B cell (primary cell): ENCODE measurements at regions not wholly inside any gene's neighbourhood (a gene's known extent, or its start where the extent isn't known, plus 50 kb on each side); places are given as distances from the start of the nearest gene placed in this dataset.

Source experiments
- ATAC-seq: fragments of 200-7000 bp; cut with Tn5 transposase; one replicate; pipeline ENCODE4 v1.10.0; 2021; ENCODE audit warnings: low read depth, mild to moderate bottlenecking, moderate number of reproducible peaks, moderate library complexity
- CTCF ChIA-PET: fragments of 350-600 bp; sonication (Branson Sonifier 250); formaldehyde crosslinking; loops from one replicate; lab custom pipeline; 2021; ENCODE audit warnings: antibody characterized with exemption, inconsistent platforms; lab: Charles Lee
- POLR2A ChIA-PET: fragments of 350-600 bp; sonication (Branson Sonifier 250); formaldehyde crosslinking; loops from one replicate; lab custom pipeline; 2021; ENCODE audit warnings: antibody characterized with exemption; lab: Charles Lee
- DNase-seq: peaks from one replicate; pipeline ENCODE4 v3.0.0; 2013
- H2AFZ ChIP-seq: 2 replicates; pipeline ENCODE4 v1.6.1; 2012; ENCODE audit warnings: mild to moderate bottlenecking, low read depth, low read length; ENCODE audit not compliant: insufficient read depth, poor library complexity, severe bottlenecking
- H3K27ac ChIP-seq, 2 donors: 1 replicate in 1 of 2; 2 replicates in 1 of 2; pipeline ENCODE4 v1.5.1; 2012 to 2013; ENCODE audit warnings: low read length in 2 of 2, mild to moderate bottlenecking in 2 of 2, moderate library complexity in 1 of 2
- H3K27me3 ChIP-seq, 4 experiments: fragments of 200-600 bp in 1 of 4; sonication (generic) in 1 of 4; replicated peaks in 1 of 4; 1 replicate in 2 of 4; 2 replicates in 2 of 4; pipeline versions ENCODE4 v1.6.1 to v1.7.0; 2013 to 2016; ENCODE audit warnings: low read length in 3 of 4, mild to moderate bottlenecking in 2 of 4, mixed read lengths in 1 of 4, moderate library complexity in 1 of 4; ENCODE audit not compliant: insufficient read depth in 4 of 4, control insufficient read depth in 3 of 4; ENCODE audit errors: control extremely low read depth in 1 of 4
- H3K36me3 ChIP-seq, 2 experiments: replicated peaks in 1 of 2; 1 replicate in 1 of 2; 2 replicates in 1 of 2; pipeline versions ENCODE4 v1.6.1 to v1.7.1; 2013; ENCODE audit warnings: low read length in 1 of 2; ENCODE audit not compliant: insufficient read depth in 2 of 2, control insufficient read depth in 1 of 2; ENCODE audit errors: control extremely low read depth in 1 of 2, extremely low read depth in 1 of 2
- H3K4me1 ChIP-seq, 2 donors: fragments of 200-600 bp in 1 of 2; sonication (generic) in 1 of 2; 1 replicate in 1 of 2; 2 replicates in 1 of 2; pipeline versions ENCODE4 v1.5.1 to v1.6.1; 2013 to 2017; ENCODE audit warnings: low read length in 2 of 2; ENCODE audit not compliant: control insufficient read depth in 2 of 2, insufficient read depth in 2 of 2
- H3K4me2 ChIP-seq: replicated peaks from 2 replicates; pipeline ENCODE3; 2012; ENCODE audit warnings: mild to moderate bottlenecking, low read depth, low read length; ENCODE audit not compliant: poor library complexity, severe bottlenecking
- H3K4me3 ChIP-seq, 5 experiments: fragments of 200-600 bp in 1 of 5; sonication (generic) in 1 of 5; 1 replicate in 3 of 5; 2 replicates in 2 of 5; pipeline versions ENCODE4 v1.5.1 to v1.7.0; 2011 to 2016; ENCODE audit warnings: low read length in 4 of 5, mild to moderate bottlenecking in 4 of 5, low read depth in 2 of 5, control low read depth in 1 of 5, moderate library complexity in 1 of 5; ENCODE audit not compliant: insufficient read depth in 1 of 5; ENCODE audit errors: control extremely low read depth in 1 of 5, extremely low read depth in 1 of 5
- H3K79me2 ChIP-seq: fragments of 200-600 bp; sonication (generic); one replicate; pipeline ENCODE4 v1.6.0; 2016; ENCODE audit warnings: low read length; ENCODE audit not compliant: control insufficient read depth, insufficient read depth
- H3K9ac ChIP-seq: fragments of 200-600 bp; sonication (generic); 2 replicates; pipeline ENCODE4 v1.6.1; 2017; ENCODE audit warnings: mild to moderate bottlenecking, low read length, moderate library complexity
- H3K9me3 ChIP-seq, 3 donors: one replicate each; pipeline versions ENCODE4 v1.6.1 to v1.7.1; 2013; ENCODE audit warnings: low read length in 2 of 3; ENCODE audit not compliant: control insufficient read depth in 2 of 3, insufficient read depth in 1 of 3; ENCODE audit errors: control extremely low read depth in 1 of 3
- H4K20me1 ChIP-seq: 2 replicates; pipeline ENCODE4 v1.6.0; 2012; ENCODE audit warnings: mild to moderate bottlenecking, low read length; ENCODE audit not compliant: insufficient read depth, control insufficient read depth, poor library complexity, severe bottlenecking
- H3K27ac Mint-ChIP-seq: one replicate; pipeline ENCODE4 v1.8.0; 2021; ENCODE audit warnings: mixed read lengths
- H3K27me3 Mint-ChIP-seq: one replicate; pipeline ENCODE4 v1.8.0; 2021; ENCODE audit warnings: mixed read lengths
- H3K4me1 Mint-ChIP-seq: one replicate; pipeline ENCODE4 v1.8.0; 2021; ENCODE audit warnings: mixed read lengths
- H3K4me3 Mint-ChIP-seq: one replicate; pipeline ENCODE4 v1.8.0; 2021; ENCODE audit warnings: mixed read lengths
- H3K9me3 Mint-ChIP-seq: one replicate; pipeline ENCODE4 v1.8.0; 2022; ENCODE audit warnings: mixed read lengths; ENCODE audit not compliant: insufficient read depth
- CTCF ChIP-seq: fragments of 200-600 bp; IDR thresholded peaks from one replicate; pipeline ENCODE4 v1.8.0; 2022; ENCODE audit warnings: antibody characterized with exemption, mild to moderate bottlenecking
- EZH2 ChIP-seq: IDR thresholded peaks from 2 replicates; pipeline ENCODE4 v1.6.1; 2012; ENCODE audit warnings: borderline replicate concordance, low read depth, mild to moderate bottlenecking, moderate library complexity, low read length; ENCODE audit not compliant: insufficient read depth, poor library complexity, severe bottlenecking
- WGBS: methylation state at CpG from one replicate; pipeline ENCODE4 v1.1.5; 2013; ENCODE audit warnings: missing lambda C conversion rate; ENCODE audit not compliant: insufficient coverage; 5-methylcytosine and 5-hydroxymethylcytosine counted together
- intact Hi-C: fragments of 100-400 bp; cut with micrococcal nuclease; formaldehyde crosslinking; loops from one replicate; pipeline ENCODE4 v1.10.0; 2022

DNA sequence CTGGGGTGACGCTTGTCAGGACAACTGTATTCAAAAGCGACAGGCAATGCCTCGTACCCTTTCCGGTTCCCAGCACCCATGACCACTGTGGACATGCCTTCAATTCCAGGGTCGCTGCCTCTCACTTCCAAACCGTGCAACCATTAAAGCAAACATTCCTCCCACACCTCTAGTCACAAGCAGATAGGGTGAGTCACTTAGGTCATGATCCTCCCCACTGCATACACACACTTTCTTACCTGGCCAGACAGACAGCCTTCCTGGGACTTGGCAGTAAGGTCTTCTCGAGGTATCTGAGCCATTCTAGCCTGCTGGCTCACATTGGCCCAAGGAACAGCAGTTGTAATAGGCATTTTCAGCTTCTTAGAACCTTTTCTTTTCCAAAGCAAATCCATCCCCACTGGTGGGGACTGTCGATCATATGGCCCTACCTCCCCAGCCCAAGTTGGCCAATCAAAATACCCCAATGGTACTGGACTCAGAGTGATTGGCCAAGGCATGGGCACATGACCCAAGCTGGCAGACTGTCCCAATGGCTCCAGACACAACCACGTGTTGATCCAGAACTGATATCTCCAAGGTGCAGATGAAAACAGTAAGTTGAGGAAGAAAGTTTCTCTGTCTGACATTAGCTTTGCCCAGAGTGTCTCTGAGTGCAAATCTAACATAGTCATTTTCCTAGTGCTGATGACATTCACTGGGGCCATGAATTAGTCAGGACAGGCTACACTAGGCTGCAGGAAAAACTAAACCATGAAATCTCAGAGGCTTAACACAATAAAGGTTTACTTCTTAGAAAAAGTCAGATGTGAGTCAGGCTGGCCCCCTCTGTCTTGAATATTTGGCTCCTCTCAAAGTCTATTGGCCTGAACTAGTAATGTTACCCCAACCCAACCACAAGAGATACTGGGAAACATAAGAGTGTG is 113.8 kb downstream of the RRAGC start:
- Histone ChIP-seq H3K4me1 (no peaks in the 10 kb centered on the region), H3K4me2 (no peak overlapping the region), H3K79me2 (no peaks in the 10 kb centered on the region), H2AFZ (no peak overlapping the region), H3K27me3 (no peaks in the 10 kb centered on the region), H3K27ac (no peak overlapping the region), H4K20me1 (no peaks in the 10 kb centered on the region), H3K9ac (no peak overlapping the region), H3K9me3 (no peaks in the 10 kb centered on the region), H3K36me3 (no peaks in the 10 kb centered on the region), H3K4me3 (no peak overlapping the region)
- Mint-ChIP-seq H3K27me3 (peaks cover 24% of the 10 kb centered on the region), H3K27ac (no peak overlapping the region), H3K4me3 (no peak overlapping the region), H3K4me1 (no peaks in the 10 kb centered on the region), H3K9me3 (no peaks in the 10 kb centered on the region)
- 94% methylated on average over 9 of the region's 9 CpGs for WGBS
- TF ChIP-seq CTCF (no peak), EZH2 (no peak)
- ATAC-seq (no peak), DNase-seq (no peak)
- intact Hi-C loops, result no loop called here
- ChIA-PET POLR2A (no interaction called here), CTCF (no interaction called here)
